IMR-90 (cell line): ENCODE measurements at regions not wholly inside any gene's neighbourhood (a gene's known extent, or its start where the extent isn't known, plus 50 kb on each side); places are given as distances from the start of the nearest gene placed in this dataset.

ENCODE experiments used
- ATAC-seq: fragments of 200-7000 bp; cut with Tn5 transposase; 2 replicates; pipeline ENCODE4 v1.9.1; 2020; ENCODE audit warnings: low read depth, mild to moderate bottlenecking, moderate library complexity
- BruUV-seq: library from RNA; stranded (reverse); fragments of 400-500 nt; replicated peaks from 2 replicates; lab custom pipeline; 2021; lab: Mats Ljungman, UMichigan
- CTCF ChIA-PET: fragments of 300-600 bp; formaldehyde crosslinking; extraction: SDS; loops from one replicate; lab custom pipeline; 2021; ENCODE audit warnings: antibody characterized with exemption; lab: Yijun Ruan, JAX
- POLR2A ChIA-PET: fragments of 300-600 bp; sonication (Branson Sonifier 250); formaldehyde crosslinking; loops from one replicate; lab custom pipeline; 2022; ENCODE audit warnings: antibody characterized with exemption; ENCODE audit not compliant: unreplicated experiment; lab: Charles Lee
- DNase-seq: peaks from one replicate; pipeline ENCODE4 v3.0.0; 2013
- H2AFZ ChIP-seq: replicated peaks from 2 replicates; pipeline ENCODE3; 2013; ENCODE audit warnings: low read length, mild to moderate bottlenecking; ENCODE audit not compliant: poor library complexity
- H2AK5ac ChIP-seq: 2 replicates; pipeline ENCODE4 v1.6.1; 2013; ENCODE audit warnings: low read depth, low read length, inconsistent platforms
- H2AK9ac ChIP-seq: replicated peaks from 2 replicates; pipeline ENCODE3; 2013; ENCODE audit warnings: mild to moderate bottlenecking, low read depth, low read length, moderate library complexity; ENCODE audit not compliant: poor library complexity
- H2BK120ac ChIP-seq: 2 replicates; pipeline ENCODE4 v1.6.1; 2013; ENCODE audit warnings: low read depth, low read length, inconsistent platforms
- H2BK15ac ChIP-seq: 3 replicates; pipeline ENCODE4 v1.6.1; 2013; ENCODE audit warnings: low read depth, low read length, inconsistent platforms
- H2BK20ac ChIP-seq: 2 replicates; pipeline ENCODE4 v1.6.1; 2013; ENCODE audit warnings: low read depth, mild to moderate bottlenecking, inconsistent platforms, low read length, moderate library complexity
- H2BK5ac ChIP-seq: 2 replicates; pipeline ENCODE4 v1.6.1; 2013; ENCODE audit warnings: mild to moderate bottlenecking, low read depth, low read length, inconsistent platforms; ENCODE audit not compliant: poor library complexity, severe bottlenecking
- H3K14ac ChIP-seq: replicated peaks from 2 replicates; pipeline ENCODE4 v1.6.1; 2013; ENCODE audit warnings: low read depth, low read length, inconsistent platforms
- H3K18ac ChIP-seq: 2 replicates; pipeline ENCODE4 v1.6.1; 2013; ENCODE audit warnings: low read depth, low read length, control low read depth
- H3K23ac ChIP-seq: 2 replicates; pipeline ENCODE4 v1.6.1; 2013; ENCODE audit warnings: low read depth, low read length, inconsistent platforms
- H3K27ac ChIP-seq: 2 replicates; pipeline ENCODE4 v1.5.1; 2013; ENCODE audit warnings: mild to moderate bottlenecking, control low read depth, low read length; ENCODE audit not compliant: insufficient read depth
- H3K27me3 ChIP-seq: 2 replicates; pipeline ENCODE4 v1.6.1; 2013; ENCODE audit warnings: low read length; ENCODE audit not compliant: control insufficient read depth, insufficient read depth
- H3K36me3 ChIP-seq: 2 replicates; pipeline ENCODE4 v1.6.1; 2013; ENCODE audit warnings: low read length, mixed read lengths; ENCODE audit not compliant: control insufficient read depth, insufficient read depth
- H3K4ac ChIP-seq: 2 replicates; pipeline ENCODE4 v1.6.1; 2013; ENCODE audit warnings: low read depth, low read length, inconsistent platforms
- H3K4me1 ChIP-seq: 2 replicates; pipeline ENCODE4 v1.6.1; 2013; ENCODE audit warnings: low read length, mixed read lengths; ENCODE audit not compliant: control insufficient read depth, insufficient read depth
- H3K4me2 ChIP-seq: 2 replicates; pipeline ENCODE4 v1.6.1; 2013; ENCODE audit warnings: low read depth, mild to moderate bottlenecking, control low read depth, low read length, moderate library complexity
- H3K4me3 ChIP-seq: 2 replicates; pipeline ENCODE4 v1.5.1; 2013; ENCODE audit warnings: low read depth, mild to moderate bottlenecking, control low read depth, low read length, moderate library complexity; ENCODE audit not compliant: insufficient read depth
- H3K56ac ChIP-seq: 2 replicates; pipeline ENCODE4 v1.6.1; 2013; ENCODE audit warnings: low read length, inconsistent platforms; ENCODE audit not compliant: insufficient read depth; ENCODE audit errors: extremely low read depth
- H3K79me1 ChIP-seq, 2 experiments: 2 replicates each; pipeline ENCODE4 v1.6.1; 2013; ENCODE audit warnings: low read length in 2 of 2, inconsistent platforms in 1 of 2, low read depth in 1 of 2
- H3K9ac ChIP-seq: 2 replicates; pipeline ENCODE4 v1.6.1; 2013; ENCODE audit warnings: low read depth, low read length, control low read depth
- H3K9me1 ChIP-seq: 2 replicates; pipeline ENCODE4 v1.6.1; 2013; ENCODE audit warnings: low read length, inconsistent platforms; ENCODE audit not compliant: insufficient read depth
- H3K9me3 ChIP-seq: 2 replicates; pipeline ENCODE4 v1.6.1; 2013; ENCODE audit warnings: low read length; ENCODE audit not compliant: control insufficient read depth, insufficient read depth
- H4K20me1 ChIP-seq: 2 replicates; pipeline ENCODE4 v1.6.1; 2013; ENCODE audit warnings: low read length, inconsistent platforms; ENCODE audit not compliant: insufficient read depth
- H4K5ac ChIP-seq: 2 replicates; pipeline ENCODE4 v1.6.1; 2013; ENCODE audit warnings: mild to moderate bottlenecking, low read depth, low read length, control low read depth
- H4K8ac ChIP-seq, 2 experiments: 2 replicates each; pipeline ENCODE4 v1.6.1; 2013; ENCODE audit warnings: low read depth in 2 of 2, low read length in 2 of 2, control low read depth in 1 of 2, inconsistent platforms in 1 of 2
- H4K91ac ChIP-seq: 2 replicates; pipeline ENCODE4 v1.6.1; 2013; ENCODE audit warnings: low read depth, low read length, inconsistent platforms; ENCODE audit not compliant: insufficient read depth
- MAZ ChIP-seq: IDR thresholded peaks from 2 replicates; pipeline ENCODE4 v1.6.1; 2012; ENCODE audit warnings: low read depth, mild to moderate bottlenecking, low read length, improper control_type of control experiment, moderate library complexity, borderline replicate concordance
- MXI1 ChIP-seq: IDR thresholded peaks from 2 replicates; pipeline ENCODE4 v1.6.1; 2012; ENCODE audit warnings: low read depth, mild to moderate bottlenecking, low read length, moderate library complexity, borderline replicate concordance
- POLR2A ChIP-seq: IDR thresholded peaks from 2 replicates; pipeline ENCODE4 v1.6.1; 2012; ENCODE audit warnings: mild to moderate bottlenecking, low read depth, low read length
- WGBS, 2 experiments: methylation state at CpG; one replicate each; pipeline versions ENCODE4 v1.1.5 to v1.1.7; 2013; ENCODE audit warnings: missing lambda C conversion rate in 2 of 2; ENCODE audit not compliant: insufficient read length in 1 of 2; ENCODE audit errors: extremely low coverage in 2 of 2; 5-methylcytosine and 5-hydroxymethylcytosine counted together
- dilution Hi-C: fragments of 300-500 bp; cut with HindIII; formaldehyde crosslinking; loops from one replicate; pipeline ENCODE4 v1.14.3; 2018; ENCODE audit warnings: low sequenced_read_pairs; ENCODE audit not compliant: unreplicated experiment
- in situ Hi-C: fragments of 300-500 bp; cut with MboI; formaldehyde crosslinking; loops from 3 replicates; pipeline ENCODE4 v1.14.3; 2019; ENCODE audit warnings: low sequenced_read_pairs, inconsistent platforms, mixed read lengths
- intact Hi-C: fragments of 100-400 bp; cut with micrococcal nuclease; formaldehyde crosslinking; loops from 2 replicates; pipeline ENCODE4 v1.10.0; 2022

DNA sequence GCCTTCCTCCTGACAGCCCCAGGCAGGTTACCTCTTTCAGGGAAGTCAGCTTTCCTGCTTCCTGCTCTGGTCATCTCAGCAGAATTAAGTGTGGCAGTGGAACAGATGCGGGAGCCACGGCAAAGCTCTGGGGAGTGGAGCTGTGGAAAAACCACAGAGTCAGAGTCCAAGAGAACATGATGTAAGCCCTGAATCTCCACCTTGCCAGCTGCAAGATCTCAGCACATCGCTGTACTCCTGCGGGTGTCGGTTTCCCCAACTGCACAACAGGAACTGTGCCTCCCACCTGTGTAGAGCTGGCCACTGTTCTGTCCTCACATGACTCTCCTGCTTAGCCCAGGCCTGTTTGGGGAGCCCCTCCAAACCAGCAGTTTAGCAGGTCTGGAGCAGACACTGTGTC is 123.7 kb downstream of the MATN1 start:
- H3K4me2 ChIP-seq = no peak overlapping the region
- in situ Hi-C loops = no loop called here
- H3K27ac ChIP-seq = no peak overlapping the region
- dilution Hi-C loops = no loop called here
- ChIA-PET CTCF (no interaction called here), POLR2A (no interaction called here)
- H2BK20ac ChIP-seq = no peak overlapping the region
- H2BK120ac ChIP-seq = no peak overlapping the region
- H2BK5ac ChIP-seq = no peak overlapping the region
- 53% methylated on average over 5 of the region's 5 CpGs; no CpG with 5 or more reads in 1 of the 2 experiments for WGBS, 2 experiments
- no peak overlapping the region for H2BK15ac ChIP-seq
- DNase-seq (no peak), ATAC-seq (no peak)
- no peak overlapping the region for H2AK9ac ChIP-seq
- H3K27me3 ChIP-seq = no peaks in the 10 kb centered on the region
- H4K8ac ChIP-seq = no peak overlapping the region
- no peak overlapping the region for H3K9ac ChIP-seq
- no peaks in the 10 kb centered on the region for H3K79me1 ChIP-seq
- no peak overlapping the region for H3K56ac ChIP-seq
- H3K18ac ChIP-seq = no peak overlapping the region
- no peak overlapping the region for H2AK5ac ChIP-seq
- no peaks in the 10 kb centered on the region for H3K36me3 ChIP-seq
- BruUV-seq = no TSS peak
- no peaks in the 10 kb centered on the region for H3K9me3 ChIP-seq
- H3K4me1 ChIP-seq = no peaks in the 10 kb centered on the region
- H3K9me1 ChIP-seq = no peaks in the 10 kb centered on the region
- TF ChIP-seq MAZ = no peak
- no peak for TF ChIP-seq POLR2A
- TF ChIP-seq MXI1 = no peak
- H2AFZ ChIP-seq = no peak overlapping the region
- no peak overlapping the region for H3K23ac ChIP-seq
- H4K91ac ChIP-seq = no peak overlapping the region
- H3K14ac ChIP-seq = no peak overlapping the region
- no peak overlapping the region for H3K4ac ChIP-seq
- H4K20me1 ChIP-seq = no peaks in the 10 kb centered on the region
- no peak overlapping the region for H4K5ac ChIP-seq
- intact Hi-C loops = no loop called here
- no peak overlapping the region for H3K4me3 ChIP-seq
